ENCODE measurements at regions not wholly inside any gene's neighbourhood (a gene's known extent, or its start where the extent isn't known, plus 50 kb on each side); places are given as distances from the start of the nearest gene placed in this dataset.

GRCh38 chrX:137982472-137983172 is 416.7 kb downstream of the ZIC3 start (continued):
- TF ChIP-seq, protein P1, sequence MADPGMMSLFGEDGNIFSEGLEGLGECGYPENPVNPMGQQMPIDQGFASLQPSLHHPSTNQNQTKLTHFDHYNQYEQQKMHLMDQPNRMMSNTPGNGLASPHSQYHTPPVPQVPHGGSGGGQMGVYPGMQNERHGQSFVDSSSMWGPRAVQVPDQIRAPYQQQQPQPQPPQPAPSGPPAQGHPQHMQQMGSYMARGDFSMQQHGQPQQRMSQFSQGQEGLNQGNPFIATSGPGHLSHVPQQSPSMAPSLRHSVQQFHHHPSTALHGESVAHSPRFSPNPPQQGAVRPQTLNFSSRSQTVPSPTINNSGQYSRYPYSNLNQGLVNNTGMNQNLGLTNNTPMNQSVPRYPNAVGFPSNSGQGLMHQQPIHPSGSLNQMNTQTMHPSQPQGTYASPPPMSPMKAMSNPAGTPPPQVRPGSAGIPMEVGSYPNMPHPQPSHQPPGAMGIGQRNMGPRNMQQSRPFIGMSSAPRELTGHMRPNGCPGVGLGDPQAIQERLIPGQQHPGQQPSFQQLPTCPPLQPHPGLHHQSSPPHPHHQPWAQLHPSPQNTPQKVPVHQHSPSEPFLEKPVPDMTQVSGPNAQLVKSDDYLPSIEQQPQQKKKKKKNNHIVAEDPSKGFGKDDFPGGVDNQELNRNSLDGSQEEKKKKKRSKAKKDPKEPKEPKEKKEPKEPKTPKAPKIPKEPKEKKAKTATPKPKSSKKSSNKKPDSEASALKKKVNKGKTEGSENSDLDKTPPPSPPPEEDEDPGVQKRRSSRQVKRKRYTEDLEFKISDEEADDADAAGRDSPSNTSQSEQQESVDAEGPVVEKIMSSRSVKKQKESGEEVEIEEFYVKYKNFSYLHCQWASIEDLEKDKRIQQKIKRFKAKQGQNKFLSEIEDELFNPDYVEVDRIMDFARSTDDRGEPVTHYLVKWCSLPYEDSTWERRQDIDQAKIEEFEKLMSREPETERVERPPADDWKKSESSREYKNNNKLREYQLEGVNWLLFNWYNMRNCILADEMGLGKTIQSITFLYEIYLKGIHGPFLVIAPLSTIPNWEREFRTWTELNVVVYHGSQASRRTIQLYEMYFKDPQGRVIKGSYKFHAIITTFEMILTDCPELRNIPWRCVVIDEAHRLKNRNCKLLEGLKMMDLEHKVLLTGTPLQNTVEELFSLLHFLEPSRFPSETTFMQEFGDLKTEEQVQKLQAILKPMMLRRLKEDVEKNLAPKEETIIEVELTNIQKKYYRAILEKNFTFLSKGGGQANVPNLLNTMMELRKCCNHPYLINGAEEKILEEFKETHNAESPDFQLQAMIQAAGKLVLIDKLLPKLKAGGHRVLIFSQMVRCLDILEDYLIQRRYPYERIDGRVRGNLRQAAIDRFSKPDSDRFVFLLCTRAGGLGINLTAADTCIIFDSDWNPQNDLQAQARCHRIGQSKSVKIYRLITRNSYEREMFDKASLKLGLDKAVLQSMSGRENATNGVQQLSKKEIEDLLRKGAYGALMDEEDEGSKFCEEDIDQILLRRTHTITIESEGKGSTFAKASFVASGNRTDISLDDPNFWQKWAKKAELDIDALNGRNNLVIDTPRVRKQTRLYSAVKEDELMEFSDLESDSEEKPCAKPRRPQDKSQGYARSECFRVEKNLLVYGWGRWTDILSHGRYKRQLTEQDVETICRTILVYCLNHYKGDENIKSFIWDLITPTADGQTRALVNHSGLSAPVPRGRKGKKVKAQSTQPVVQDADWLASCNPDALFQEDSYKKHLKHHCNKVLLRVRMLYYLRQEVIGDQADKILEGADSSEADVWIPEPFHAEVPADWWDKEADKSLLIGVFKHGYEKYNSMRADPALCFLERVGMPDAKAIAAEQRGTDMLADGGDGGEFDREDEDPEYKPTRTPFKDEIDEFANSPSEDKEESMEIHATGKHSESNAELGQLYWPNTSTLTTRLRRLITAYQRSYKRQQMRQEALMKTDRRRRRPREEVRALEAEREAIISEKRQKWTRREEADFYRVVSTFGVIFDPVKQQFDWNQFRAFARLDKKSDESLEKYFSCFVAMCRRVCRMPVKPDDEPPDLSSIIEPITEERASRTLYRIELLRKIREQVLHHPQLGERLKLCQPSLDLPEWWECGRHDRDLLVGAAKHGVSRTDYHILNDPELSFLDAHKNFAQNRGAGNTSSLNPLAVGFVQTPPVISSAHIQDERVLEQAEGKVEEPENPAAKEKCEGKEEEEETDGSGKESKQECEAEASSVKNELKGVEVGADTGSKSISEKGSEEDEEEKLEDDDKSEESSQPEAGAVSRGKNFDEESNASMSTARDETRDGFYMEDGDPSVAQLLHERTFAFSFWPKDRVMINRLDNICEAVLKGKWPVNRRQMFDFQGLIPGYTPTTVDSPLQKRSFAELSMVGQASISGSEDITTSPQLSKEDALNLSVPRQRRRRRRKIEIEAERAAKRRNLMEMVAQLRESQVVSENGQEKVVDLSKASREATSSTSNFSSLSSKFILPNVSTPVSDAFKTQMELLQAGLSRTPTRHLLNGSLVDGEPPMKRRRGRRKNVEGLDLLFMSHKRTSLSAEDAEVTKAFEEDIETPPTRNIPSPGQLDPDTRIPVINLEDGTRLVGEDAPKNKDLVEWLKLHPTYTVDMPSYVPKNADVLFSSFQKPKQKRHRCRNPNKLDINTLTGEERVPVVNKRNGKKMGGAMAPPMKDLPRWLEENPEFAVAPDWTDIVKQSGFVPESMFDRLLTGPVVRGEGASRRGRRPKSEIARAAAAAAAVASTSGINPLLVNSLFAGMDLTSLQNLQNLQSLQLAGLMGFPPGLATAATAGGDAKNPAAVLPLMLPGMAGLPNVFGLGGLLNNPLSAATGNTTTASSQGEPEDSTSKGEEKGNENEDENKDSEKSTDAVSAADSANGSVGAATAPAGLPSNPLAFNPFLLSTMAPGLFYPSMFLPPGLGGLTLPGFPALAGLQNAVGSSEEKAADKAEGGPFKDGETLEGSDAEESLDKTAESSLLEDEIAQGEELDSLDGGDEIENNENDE (IDR thresholded peaks at IDR 0.05; ENCODE audit: insufficient replicate concordance, low read length): no peak
